PC-3 (cell line): ENCODE measurements at regions not wholly inside any gene's neighbourhood (a gene's known extent, or its start where the extent isn't known, plus 50 kb on each side); places are given as distances from the start of the nearest gene placed in this dataset.

Experiments used
- ATAC-seq: fragments of 200-7000 bp; cut with Tn5 transposase; 2 replicates; pipeline ENCODE4 v1.9.1; 2020; ENCODE audit warnings: mild to moderate bottlenecking, moderate library complexity
- BruUV-seq: library from RNA; stranded (reverse); fragments of 400-500 nt; replicated peaks from 2 replicates; lab custom pipeline; 2021; lab: Mats Ljungman, UMichigan
- CTCF ChIA-PET: fragments of 300-600 bp; sonication (Branson Sonifier 250); formaldehyde crosslinking; loops from one replicate; lab custom pipeline; 2022; ENCODE audit warnings: antibody characterized with exemption; lab: Charles Lee
- POLR2A ChIA-PET: fragments of 300-600 bp; sonication (Branson Sonifier 250); formaldehyde crosslinking; loops from one replicate; lab custom pipeline; 2022; ENCODE audit warnings: antibody characterized with exemption; ENCODE audit not compliant: unreplicated experiment; lab: Charles Lee
- DNase-seq: peaks from one replicate; pipeline ENCODE4 v3.0.0-alpha.2; 2015
- H2AFZ ChIP-seq: fragments of 300-600 bp; sonication (generic); 2 replicates; pipeline ENCODE4 v1.6.0; 2016; ENCODE audit warnings: antibody characterized with exemption, low read length
- H3F3A ChIP-seq: fragments of 300-600 bp; sonication (generic); one replicate; pipeline ENCODE4 v1.6.0; 2017; ENCODE audit warnings: antibody characterized with exemption, low read length, control low read depth, mild to moderate bottlenecking; ENCODE audit not compliant: unreplicated experiment
- H3K27ac ChIP-seq: fragments of 300-600 bp; sonication (generic); 2 replicates; pipeline ENCODE4 v1.5.1; 2016; ENCODE audit warnings: mild to moderate bottlenecking, low read length
- H3K27me3 ChIP-seq: fragments of 300-600 bp; sonication (generic); 2 replicates; pipeline ENCODE4 v1.6.1; 2016; ENCODE audit warnings: low read length, mixed read lengths
- H3K36me3 ChIP-seq: fragments of 300-600 bp; sonication (generic); 2 replicates; pipeline ENCODE4 v1.6.1; 2016; ENCODE audit warnings: low read depth, mixed run types, low read length, mixed read lengths
- H3K4me1 ChIP-seq: fragments of 300-600 bp; sonication (generic); 2 replicates; pipeline ENCODE4 v1.5.1; 2016; ENCODE audit warnings: low read length; ENCODE audit not compliant: insufficient read depth
- H3K4me2 ChIP-seq: fragments of 300-600 bp; sonication (generic); 2 replicates; pipeline ENCODE4 v1.6.0; 2016; ENCODE audit warnings: low read length
- H3K4me3 ChIP-seq: fragments of 300-600 bp; sonication (generic); 2 replicates; pipeline ENCODE4 v1.5.1; 2016; ENCODE audit warnings: mild to moderate bottlenecking, low read length, mixed read lengths
- H3K79me2 ChIP-seq: fragments of 300-600 bp; sonication (generic); 2 replicates; pipeline ENCODE4 v1.6.1; 2017; ENCODE audit warnings: low read length, mixed read lengths
- H3K9ac ChIP-seq: fragments of 300-600 bp; sonication (generic); 2 replicates; pipeline ENCODE4 v1.6.0; 2016; ENCODE audit warnings: mild to moderate bottlenecking, low read length
- H3K9me2 ChIP-seq: fragments of 300-600 bp; sonication (generic); replicated peaks from 2 replicates; pipeline ENCODE4 v1.6.1; 2016; ENCODE audit warnings: mixed run types, low read length, mixed read lengths
- H3K9me3 ChIP-seq: fragments of 300-600 bp; sonication (generic); 2 replicates; pipeline ENCODE4 v1.6.1; 2016; ENCODE audit warnings: low read length, mixed read lengths
- H4K20me1 ChIP-seq: fragments of 300-600 bp; sonication (generic); 2 replicates; pipeline ENCODE4 v1.6.1; 2016; ENCODE audit warnings: low read length, mixed read lengths
- CTCF ChIP-seq: fragments of 300-600 bp; sonication (generic); conservative IDR thresholded peaks from 2 replicates; pipeline ENCODE4 v1.5.1; 2017; ENCODE audit warnings: antibody characterized with exemption, low read depth, mild to moderate bottlenecking, low read length
- EZH2 ChIP-seq: fragments of 300-600 bp; sonication (generic); IDR thresholded peaks from one replicate; pipeline ENCODE4 v1.6.1; 2017; ENCODE audit warnings: antibody characterized with exemption, mild to moderate bottlenecking, low read length; ENCODE audit not compliant: unreplicated experiment
- EZH2phosphoT487 ChIP-seq: fragments of 300-600 bp; sonication (generic); IDR thresholded peaks from 2 replicates; pipeline ENCODE4 v1.6.1; 2018; ENCODE audit warnings: mild to moderate bottlenecking, antibody characterized with exemption, low read length, borderline replicate concordance
- intact Hi-C: fragments of 100-400 bp; cut with micrococcal nuclease; formaldehyde crosslinking; loops from 2 replicates; pipeline ENCODE4 v1.9.0; 2023

- Histone ChIP-seq H4K20me1 (no peaks in the 10 kb centered on the region), H3K9ac (no peak overlapping the region), H2AFZ (no peak overlapping the region), H3K79me2 (no peaks in the 10 kb centered on the region), H3K9me3 (no peaks in the 10 kb centered on the region), H3K27ac (no peak overlapping the region), H3K4me2 (no peak overlapping the region), H3K27me3 (no peaks in the 10 kb centered on the region), H3K4me3 (no peak overlapping the region), H3F3A (no peaks in the 10 kb centered on the region), H3K36me3 (no peaks in the 10 kb centered on the region), H3K9me2 (no peaks in the 10 kb centered on the region), H3K4me1 (no peaks in the 10 kb centered on the region)
- no peak for ATAC-seq
- POLR2A ChIA-PET: no interaction called here
- DNase-seq: no peak
- TF ChIP-seq EZH2 (no peak), CTCF (no peak), EZH2phosphoT487 (no peak)
- BruUV-seq: no TSS peak
- intact Hi-C loops: no loop called here
- CTCF ChIA-PET: no interaction called here
These were observed 215.6 kb downstream of the QKI start for GRCh38 chr6:163630096-163630495.
